GM03348 (cell line): ENCODE measurements at regions not wholly inside any gene's neighbourhood (a gene's known extent, or its start where the extent isn't known, plus 50 kb on each side); places are given as distances from the start of the nearest gene placed in this dataset.

ENCODE experiments used
- DNase-seq: peaks from one replicate; pipeline ENCODE4 v3.0.0; 2012; ENCODE audit warnings: low spot score

- peak; percentile 81 for DNase-seq
Observed at GRCh38 chr2:198499539-198499938, 695.1 kb downstream of the PLCL1 start.

- no peak for DNase-seq
Observed at GRCh38 chr2:198498516-198498915, 694.1 kb downstream of the PLCL1 start.

- DNase-seq = no peak
Observed at GRCh38 chr2:198498048-198498447, 693.7 kb downstream of the PLCL1 start.

GRCh38 chr2:198494931-198495330 lies 690.5 kb downstream of the PLCL1 start:
- DNase-seq = no peak

GRCh38 chr2:198490748-198491147 lies 686.4 kb downstream of the PLCL1 start:
- no peak for DNase-seq

GRCh38 chr2:198488964-198489363 lies 684.6 kb downstream of the PLCL1 start:
- no peak for DNase-seq

- peak; percentile 27 for DNase-seq
Observed at GRCh38 chr2:198483051-198483450, 678.7 kb downstream of the PLCL1 start.

- no peak for DNase-seq
Observed at GRCh38 chr2:198479065-198479464, 674.7 kb downstream of the PLCL1 start.

- DNase-seq = no peak
Observed at GRCh38 chr2:198478361-198478760, 674.0 kb downstream of the PLCL1 start.

- DNase-seq = no peak
Observed at GRCh38 chr2:198476007-198476406, 671.6 kb downstream of the PLCL1 start.

- DNase-seq = no peak
Observed at GRCh38 chr2:198471291-198471690, 666.9 kb downstream of the PLCL1 start.

- DNase-seq = no peak
Observed at GRCh38 chr2:198468136-198468535, 663.7 kb downstream of the PLCL1 start.

GRCh38 chr2:198465970-198466369 lies 661.6 kb downstream of the PLCL1 start:
- no peak for DNase-seq

GRCh38 chr2:198456418-198456817 lies 652.0 kb downstream of the PLCL1 start:
- DNase-seq = peak; percentile 33

GRCh38 chr2:198453866-198454265 lies 649.5 kb downstream of the PLCL1 start:
- no peak for DNase-seq

- DNase-seq = no peak
Observed at GRCh38 chr2:198452327-198452726, 647.9 kb downstream of the PLCL1 start.

GRCh38 chr2:198448789-198449188 lies 644.4 kb downstream of the PLCL1 start:
- DNase-seq = no peak

GRCh38 chr2:198444800-198445287 lies 640.5 kb downstream of the PLCL1 start:
- DNase-seq = no peak

GRCh38 chr2:198441901-198442300 lies 637.5 kb downstream of the PLCL1 start:
- DNase-seq = no peak

- DNase-seq = peak; percentile 14
Observed at GRCh38 chr2:198441246-198441645, 636.9 kb downstream of the PLCL1 start.

GRCh38 chr2:198440833-198441232 lies 636.4 kb downstream of the PLCL1 start:
- no peak for DNase-seq

GRCh38 chr2:198438331-198438730 lies 633.9 kb downstream of the PLCL1 start:
- no peak for DNase-seq

GRCh38 chr2:198424112-198424511 lies 619.7 kb downstream of the PLCL1 start:
- no peak for DNase-seq

- DNase-seq = no peak
Observed at GRCh38 chr2:198417836-198418235, 613.4 kb downstream of the PLCL1 start.

GRCh38 chr2:198414976-198415375 lies 610.6 kb downstream of the PLCL1 start:
- no peak for DNase-seq
